Heart right ventricle (tissue), 16 donors: ENCODE measurements at regions not wholly inside any gene's neighbourhood (a gene's known extent, or its start where the extent isn't known, plus 50 kb on each side); places are given as distances from the start of the nearest gene placed in this dataset.
A peak's percentile ranks its signal among the peaks of the same experiment; 100 is the strongest.

Experiments used
- ATAC-seq, 8 donors: fragments of 200-7000 bp; cut with Tn5 transposase; one replicate each; pipeline ENCODE4 v1.9.1; 2020; ENCODE audit warnings: mild to moderate bottlenecking in 8 of 8, moderate library complexity in 8 of 8, moderate number of reproducible peaks in 1 of 8
- DNase-seq, 2 donors: peaks; one replicate each; pipeline ENCODE4 v3.0.0-alpha.2; 2020
- H3K27ac ChIP-seq, 10 donors: fragments of 200-600 bp; sonication (generic) in 2 of 10; one replicate each; pipeline versions ENCODE4 v1.5.0 to v1.8.0; 2020 to 2022; ENCODE audit warnings: mild to moderate bottlenecking in 3 of 10
- H3K27me3 ChIP-seq, 7 donors: fragments of 200-600 bp; one replicate each; pipeline ENCODE4 v1.8.0; 2021 to 2022; ENCODE audit warnings: mild to moderate bottlenecking in 2 of 7
- H3K36me3 ChIP-seq, 9 donors: fragments of 200-600 bp; sonication (generic) in 1 of 9; one replicate each; pipeline versions ENCODE4 v1.5.0 to v1.8.0; 2020 to 2022; ENCODE audit warnings: mild to moderate bottlenecking in 2 of 9
- H3K4me1 ChIP-seq, 9 donors: fragments of 200-600 bp; sonication (generic) in 1 of 9; one replicate each; pipeline versions ENCODE4 v1.5.0 to v1.8.0; 2020 to 2022; ENCODE audit warnings: mild to moderate bottlenecking in 4 of 9
- H3K4me3 ChIP-seq, 10 donors: fragments of 200-600 bp; sonication (generic) in 2 of 10; one replicate each; pipeline versions ENCODE4 v1.5.0 to v1.8.0; 2020 to 2022; ENCODE audit warnings: mild to moderate bottlenecking in 7 of 10, moderate library complexity in 2 of 10
- H3K9me3 ChIP-seq, 11 donors: fragments of 200-600 bp in 10 of 11; sonication (generic) in 2 of 11; one replicate each; pipeline versions ENCODE4 v1.5.0 to v1.8.0; 2013 to 2022; ENCODE audit warnings: mild to moderate bottlenecking in 2 of 11, control low read depth in 1 of 11, moderate library complexity in 1 of 11
- WGBS, 2 donors: extraction: QIAGEN DNeasy Blood & Tissue Kit; methylation state at CpG; one replicate each; pipeline ENCODE4 v1.1.7; 2013; ENCODE audit warnings: inconsistent platforms in 1 of 2; 5-methylcytosine and 5-hydroxymethylcytosine counted together
- intact Hi-C, 10 donors: fragments of 100-400 bp; cut with DNase I; formaldehyde crosslinking; loops; one replicate each; pipeline versions ENCODE4 v1.11.1 to v1.14.2; 2022
- TF ChIP-seq, protein P1 (sequence below), 9 donors: fragments of 200-600 bp; sonication (generic) in 2 of 9; IDR thresholded peaks; one replicate each; pipeline versions ENCODE4 v1.5.0 to v1.8.0; 2021 to 2022; ENCODE audit warnings: antibody characterized with exemption in 9 of 9, mild to moderate bottlenecking in 5 of 9, moderate library complexity in 1 of 9
- donor health status: Arrhythmogenic right ventricular cardiomyopathy.
- donor health status: ischemic (EF 13 %, LVEDD 7.1; RV severe dilation, severe dysfunction).
- donor health status: healthy with polysubstance abuse.
- donor health status: DM: no; HTN: yes; CAD: no.
- donor health status: DM: no; HTN: no; CAD: no.
- donor health status: ischemic (EF 25% LVEDD 6.9; RV normal size, moderate dysfunction).
- donor health status: ischemic (EF 25% LVEDD 5.7; RV mildly dilated, moderate dysfunction).
- donor health status: healthy.
- donor health status: DM: yes; HTN: yes; CAD: no.
- donor health status: Ischemic cardiomyopathy.
- donor health status: ischemic (EF 35%, LVEDD 5.7; RV mildly dilated, moderate dysfunction).
- donor health status: nonischemic (EF 11% LVEDD 7.7; RV severe dilation, severe dysfunction).
- donor health status: DM: yes; HTN: yes; CAD: no.
- donor health status: PGD.
- donor health status: ischemic (EF 29% LVEDD 5.4; RV normal size, mild dysfunction).
- donor health status: nonischemic (EF 23%, LVEDD 6.1; RV moderate dilation, normal function).

DNA sequence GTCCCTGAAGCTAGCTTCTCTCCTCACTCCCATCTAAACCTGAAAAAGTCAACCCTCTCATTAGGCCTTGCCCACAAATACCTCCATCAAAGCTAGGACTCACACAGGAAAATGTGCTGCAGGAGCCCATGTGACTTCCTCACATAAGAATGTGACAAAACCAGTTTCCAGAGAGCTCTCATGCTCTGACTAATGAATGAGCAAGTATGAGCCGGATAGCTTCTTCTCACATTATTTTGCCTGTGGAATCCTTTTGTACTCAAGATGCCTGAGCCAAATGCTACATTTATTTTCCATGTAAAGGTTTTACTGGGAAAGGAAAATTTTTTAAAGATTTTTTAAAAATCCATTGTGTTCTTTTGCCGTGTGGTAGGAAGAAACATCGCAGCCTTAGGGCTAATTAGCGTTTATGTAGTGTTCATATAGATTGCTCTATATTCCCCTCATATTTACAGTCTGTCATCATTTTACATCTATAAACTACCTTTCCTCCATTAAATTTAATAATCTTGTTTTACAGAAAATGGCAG is 68.6 kb upstream of the CCN6 start:
- Histone ChIP-seq H3K4me3 (no peak overlapping the region), H3K27me3 (no peaks in the 10 kb centered on the region), H3K27ac (peak overlapping the region in 1 of 10 donors; percentile 4), H3K9me3 (no peaks in the 10 kb centered on the region), H3K4me1 (peaks cover 0 to 20% (median 0%) of the 10 kb centered on the region in 9 donors), H3K36me3 (no peaks in the 10 kb centered on the region)
- TF ChIP-seq, protein P1, sequence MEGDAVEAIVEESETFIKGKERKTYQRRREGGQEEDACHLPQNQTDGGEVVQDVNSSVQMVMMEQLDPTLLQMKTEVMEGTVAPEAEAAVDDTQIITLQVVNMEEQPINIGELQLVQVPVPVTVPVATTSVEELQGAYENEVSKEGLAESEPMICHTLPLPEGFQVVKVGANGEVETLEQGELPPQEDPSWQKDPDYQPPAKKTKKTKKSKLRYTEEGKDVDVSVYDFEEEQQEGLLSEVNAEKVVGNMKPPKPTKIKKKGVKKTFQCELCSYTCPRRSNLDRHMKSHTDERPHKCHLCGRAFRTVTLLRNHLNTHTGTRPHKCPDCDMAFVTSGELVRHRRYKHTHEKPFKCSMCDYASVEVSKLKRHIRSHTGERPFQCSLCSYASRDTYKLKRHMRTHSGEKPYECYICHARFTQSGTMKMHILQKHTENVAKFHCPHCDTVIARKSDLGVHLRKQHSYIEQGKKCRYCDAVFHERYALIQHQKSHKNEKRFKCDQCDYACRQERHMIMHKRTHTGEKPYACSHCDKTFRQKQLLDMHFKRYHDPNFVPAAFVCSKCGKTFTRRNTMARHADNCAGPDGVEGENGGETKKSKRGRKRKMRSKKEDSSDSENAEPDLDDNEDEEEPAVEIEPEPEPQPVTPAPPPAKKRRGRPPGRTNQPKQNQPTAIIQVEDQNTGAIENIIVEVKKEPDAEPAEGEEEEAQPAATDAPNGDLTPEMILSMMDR (IDR thresholded peaks at IDR 0.05), result no peak
- intact Hi-C loops, result no loop called here
- ATAC-seq (no peak), DNase-seq (no peak)
- WGBS, 2 donors, result 97% methylated on average over 4 of the region's 4 CpGs

DNA sequence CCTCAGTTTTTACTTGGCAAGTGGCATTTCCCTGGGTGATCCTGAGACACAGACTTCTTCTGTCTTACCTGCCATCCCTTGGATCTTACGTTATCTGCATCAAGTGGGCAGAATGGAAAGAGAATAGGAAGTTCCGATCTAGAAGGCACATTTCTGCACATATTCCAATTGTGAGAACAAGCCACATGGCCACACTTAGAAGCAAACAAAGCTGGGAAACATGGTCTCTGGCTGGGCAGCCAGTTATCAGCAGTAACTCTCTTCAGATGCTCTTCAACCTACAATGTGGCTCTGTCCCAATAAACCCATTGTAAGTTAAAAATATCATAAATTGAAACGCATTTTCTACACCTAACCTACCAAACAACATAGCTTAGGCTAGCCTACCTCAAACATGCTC is 67.3 kb upstream of the CCN6 start:
- H3K4me1 ChIP-seq, result peaks cover 0 to 17% (median 0%) of the 10 kb centered on the region in 9 donors
- ATAC-seq (no peak), DNase-seq (no peak)
- H3K27ac ChIP-seq, result no peak overlapping the region
- no peaks in the 10 kb centered on the region for H3K27me3 ChIP-seq
- 71 to 80% methylated on average over 3 of the region's 3 CpGs for WGBS, 2 donors
- intact Hi-C loops, result no loop called here
- no peaks in the 10 kb centered on the region for H3K9me3 ChIP-seq
- no peaks in the 10 kb centered on the region for H3K36me3 ChIP-seq
- H3K4me3 ChIP-seq, result no peak overlapping the region
- TF ChIP-seq, protein P1 (IDR thresholded peaks at IDR 0.05), result no peak

DNA sequence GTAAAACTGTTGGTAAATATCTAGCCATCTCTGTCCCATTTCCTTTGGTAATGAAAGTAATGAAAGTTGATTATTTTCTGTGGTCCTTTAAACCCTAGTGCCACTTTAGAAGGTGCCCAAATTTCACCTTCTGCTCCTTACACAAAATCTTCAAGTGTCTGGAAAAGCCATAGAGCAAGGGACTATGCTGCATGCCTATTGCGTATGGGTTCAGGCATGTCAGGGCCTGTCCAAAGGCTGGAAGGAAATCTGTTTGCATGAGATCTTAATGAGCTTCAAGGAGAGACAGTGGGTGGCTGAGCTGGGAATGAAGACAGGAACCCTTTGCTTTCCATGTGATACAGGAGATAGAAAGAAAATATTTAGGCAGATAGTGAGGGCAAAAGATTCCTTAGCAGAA is 66.6 kb upstream of the CCN6 start:
- 79 to 85% methylated on average over 1 of the region's 1 CpG for WGBS, 2 donors
- peaks cover 0 to 17% (median 0%) of the 10 kb centered on the region in 9 donors for H3K4me1 ChIP-seq
- H3K36me3 ChIP-seq, result no peaks in the 10 kb centered on the region
- no peak for ATAC-seq
- no peak overlapping the region for H3K27ac ChIP-seq
- H3K4me3 ChIP-seq, result no peak overlapping the region
- H3K9me3 ChIP-seq, result no peaks in the 10 kb centered on the region
- intact Hi-C loops, result no loop called here
- H3K27me3 ChIP-seq, result no peaks in the 10 kb centered on the region
- TF ChIP-seq, protein P1 (IDR thresholded peaks at IDR 0.05), result no peak
- DNase-seq, result no peak

DNA sequence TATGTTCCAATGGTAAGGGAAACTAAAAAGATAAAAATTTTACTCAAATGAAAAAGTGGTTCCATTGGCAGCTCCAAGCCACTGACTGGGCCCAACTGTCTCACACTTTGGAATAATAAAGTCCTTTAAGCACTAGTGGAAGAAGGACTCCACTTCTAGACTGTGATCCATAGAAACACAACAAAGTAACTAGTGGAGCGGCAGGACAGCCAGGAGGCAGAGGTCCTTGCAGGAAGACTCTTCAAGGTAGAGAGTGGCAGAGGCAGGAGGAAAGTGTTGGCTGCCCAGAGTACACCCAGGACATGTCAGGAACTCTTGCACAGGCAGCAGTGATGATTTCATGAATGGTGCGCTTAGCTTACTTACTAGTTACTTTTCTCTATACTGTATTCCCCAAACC is 65.0 kb upstream of the CCN6 start:
- no peaks in the 10 kb centered on the region for H3K9me3 ChIP-seq
- intact Hi-C loops, result no loop called here
- DNase-seq (no peak), ATAC-seq (no peak)
- no peaks in the 10 kb centered on the region for H3K27me3 ChIP-seq
- H3K4me3 ChIP-seq, result no peak overlapping the region
- peak overlapping the region in 1 of 10 donors; percentile 57 for H3K27ac ChIP-seq
- H3K36me3 ChIP-seq, result no peaks in the 10 kb centered on the region
- 97 to 100% methylated on average over 2 of the region's 2 CpGs for WGBS, 2 donors
- TF ChIP-seq, protein P1 (IDR thresholded peaks at IDR 0.05), result no peak
- H3K4me1 ChIP-seq, result peaks cover 0 to 34% (median 0%) of the 10 kb centered on the region in 9 donors
